NCI-H2171 (cell line): ENCODE measurements at regions not wholly inside any gene's neighbourhood (a gene's known extent, or its start where the extent isn't known, plus 50 kb on each side); places are given as distances from the start of the nearest gene placed in this dataset.

Source experiments
- DNase-seq: peaks from one replicate; lab custom pipeline; 2025; lab: John Stamatoyannopoulos, UW

DNA sequence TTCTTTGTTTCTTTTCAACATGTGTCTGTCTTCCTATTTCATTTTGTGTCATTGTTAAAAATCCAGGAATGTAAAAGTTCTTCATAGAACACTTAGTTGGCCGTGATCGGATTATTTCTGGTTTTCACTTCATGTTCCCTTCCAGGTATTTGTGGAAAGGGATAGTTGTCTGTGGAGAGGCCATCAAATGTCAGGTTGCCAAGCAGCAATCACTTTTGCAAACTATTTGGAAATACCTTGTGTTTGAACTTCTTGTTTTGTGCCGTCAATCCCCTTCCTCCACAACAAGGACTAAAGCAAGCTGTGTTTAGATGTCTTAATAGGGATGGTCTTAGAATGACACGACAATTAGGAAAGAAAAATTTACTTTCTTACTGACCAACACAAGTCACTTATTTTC, 116.9 kb upstream of the MPDZ start:
- no peak for DNase-seq

DNA sequence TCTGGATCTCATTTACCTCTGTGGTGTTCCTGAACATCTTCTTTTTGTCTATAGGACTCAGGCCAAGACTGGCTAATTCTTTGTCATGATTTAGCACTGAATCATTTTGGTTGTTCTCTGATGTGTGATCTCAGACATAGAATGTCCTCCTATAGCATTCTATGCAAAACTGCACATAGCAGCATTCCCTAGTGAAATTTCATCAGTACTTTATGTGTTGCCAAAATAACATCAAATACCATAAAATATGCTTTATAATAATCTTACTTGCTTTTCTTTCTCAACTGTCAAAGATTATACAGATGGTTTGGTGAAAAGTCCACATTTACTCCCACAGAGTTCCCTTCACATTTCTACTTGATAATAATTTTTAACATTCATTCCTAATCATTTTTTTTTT, 115.7 kb upstream of the MPDZ start:
- no peak for DNase-seq

DNA sequence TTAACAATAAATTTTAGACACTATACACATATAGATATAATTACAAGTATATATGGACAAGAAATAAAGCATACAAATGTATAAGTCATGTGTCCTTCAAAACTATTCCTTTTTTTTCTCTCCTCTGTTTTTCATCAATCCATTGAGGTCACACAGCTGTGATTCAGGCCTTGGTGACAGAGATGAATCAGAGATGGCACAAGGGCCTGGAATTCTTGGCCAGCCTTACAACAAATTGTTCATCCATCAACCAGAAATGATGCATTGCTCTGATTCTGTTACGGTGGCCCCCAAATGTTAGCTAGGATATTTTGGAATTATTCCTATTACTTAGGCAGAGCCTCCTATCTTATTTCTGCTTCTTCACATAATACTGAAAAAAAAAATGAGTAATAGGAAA, 108.7 kb upstream of the MPDZ start:
- DNase-seq: no peak

DNA sequence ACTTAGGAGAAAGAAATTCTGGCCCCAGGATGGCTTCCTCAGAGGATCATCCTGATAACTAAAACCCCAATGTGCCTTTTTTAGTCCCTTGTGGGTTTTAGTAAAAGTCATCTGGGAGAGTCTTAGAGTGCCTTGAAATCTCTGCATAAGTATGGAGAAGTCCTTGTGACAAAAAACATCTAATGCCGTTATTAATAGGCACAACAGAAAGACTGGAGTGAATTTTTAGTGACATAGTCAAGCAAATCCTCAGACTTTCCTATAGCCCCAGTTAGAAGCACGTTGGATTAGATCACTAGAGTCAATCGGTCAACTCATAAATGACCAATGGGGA, 108.2 kb upstream of the MPDZ start:
- no peak for DNase-seq

GRCh38 chr9:13386935-13387733, 107.6 kb upstream of the MPDZ start:
- DNase-seq: no peak

GRCh38 chr9:13386316-13386715, 106.8 kb upstream of the MPDZ start:
- no peak for DNase-seq

- no peak for DNase-seq
These were observed 104.4 kb upstream of the MPDZ start for GRCh38 chr9:13383855-13384254.

DNA sequence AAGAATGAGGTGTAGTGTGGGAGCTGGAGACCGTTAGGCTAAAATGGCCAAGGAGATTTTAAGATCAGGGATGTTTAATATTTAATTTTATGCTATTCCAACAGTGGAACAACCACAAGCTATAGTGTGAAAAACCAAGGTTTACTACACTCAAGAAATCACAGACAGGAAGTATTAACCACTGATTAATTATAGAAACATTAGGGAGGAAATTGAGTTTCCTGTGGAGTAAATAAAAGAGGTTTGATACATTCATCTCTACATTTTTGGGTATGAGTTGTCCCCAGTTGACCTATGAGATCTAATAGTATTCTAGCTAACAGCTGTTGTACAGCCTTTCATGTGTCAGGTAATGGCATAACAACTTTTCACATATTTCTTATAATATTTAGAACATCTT, 103.7 kb upstream of the MPDZ start:
- DNase-seq: no peak

GRCh38 chr9:13382595-13382994, 103.1 kb upstream of the MPDZ start:
- no peak for DNase-seq

- no peak for DNase-seq
These were observed 101.4 kb upstream of the MPDZ start for GRCh38 chr9:13380903-13381302.

DNA sequence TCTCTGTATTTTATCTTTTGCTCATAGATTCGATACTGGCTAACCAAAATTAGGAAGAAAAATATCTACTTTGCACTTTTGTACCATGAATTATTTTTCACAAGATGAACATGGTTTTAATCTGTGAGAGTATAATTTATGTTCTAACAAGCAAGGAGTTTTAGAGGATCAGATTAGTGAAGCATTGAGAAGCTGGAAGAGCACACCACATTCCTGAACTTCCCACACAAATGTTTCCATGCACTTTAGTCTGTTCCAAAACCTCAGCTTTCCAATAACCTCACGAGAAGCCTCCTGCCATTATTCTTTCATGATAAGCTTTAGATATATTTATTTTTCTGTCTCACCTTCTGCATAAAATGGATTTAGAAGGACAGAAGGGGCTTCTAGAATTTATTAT, 98.7 kb upstream of the MPDZ start:
- DNase-seq: no peak

GRCh38 chr9:13377171-13377925, 97.9 kb upstream of the MPDZ start:
- no peak for DNase-seq

- DNase-seq: no peak
These were observed 93.0 kb upstream of the MPDZ start for GRCh38 chr9:13372510-13372909.

- no peak for DNase-seq
These were observed 89.9 kb upstream of the MPDZ start for GRCh38 chr9:13369431-13369830.

GRCh38 chr9:13367784-13368183, 88.3 kb upstream of the MPDZ start:
- DNase-seq: no peak

GRCh38 chr9:13364271-13365000, 84.9 kb upstream of the MPDZ start:
- no peak for DNase-seq

DNA sequence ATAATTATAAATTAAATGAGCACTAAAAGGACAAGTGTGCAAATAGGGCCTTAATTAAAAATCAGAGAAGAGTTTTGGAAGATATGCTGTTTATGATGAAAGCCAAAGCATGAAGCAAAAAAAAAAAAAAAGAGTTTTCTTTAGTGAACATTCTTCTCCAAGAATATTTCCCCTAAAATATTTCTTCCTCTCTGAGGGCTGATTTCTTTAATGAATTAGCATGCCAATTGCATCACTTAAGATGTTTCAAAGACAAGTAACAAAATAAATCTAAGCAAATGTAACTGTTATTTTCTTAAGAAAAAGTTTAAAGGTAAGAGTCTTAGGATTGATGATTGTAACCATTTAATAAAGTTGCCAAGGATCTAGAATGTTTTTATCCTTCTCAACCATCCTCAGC, 81.6 kb upstream of the MPDZ start:
- DNase-seq: no peak

- no peak for DNase-seq
These were observed 80.7 kb upstream of the MPDZ start for GRCh38 chr9:13360188-13360587.

DNA sequence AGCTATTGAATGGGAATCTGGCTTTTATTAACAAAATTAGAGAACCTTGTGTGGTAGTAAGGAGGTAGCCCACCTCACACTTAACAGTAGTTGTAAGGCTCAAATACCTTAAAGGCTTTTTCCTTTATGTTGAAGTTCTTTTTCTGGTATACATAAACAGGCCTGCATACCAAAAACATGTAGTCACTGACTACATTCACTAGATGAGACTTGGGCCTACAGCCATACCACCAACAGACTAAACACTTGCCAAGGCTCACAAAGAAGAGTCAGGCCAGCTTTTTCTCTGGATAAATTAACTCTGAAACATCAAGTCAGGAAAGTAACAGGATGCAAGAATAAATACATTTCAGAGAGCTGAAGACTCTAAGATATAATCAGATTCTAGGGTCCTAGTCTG, 78.6 kb upstream of the MPDZ start:
- DNase-seq: no peak

GRCh38 chr9:13354733-13355132, 75.2 kb upstream of the MPDZ start:
- no peak for DNase-seq

GRCh38 chr9:13352451-13352979, 73.0 kb upstream of the MPDZ start:
- no peak for DNase-seq

GRCh38 chr9:13351778-13352386, 72.4 kb upstream of the MPDZ start:
- DNase-seq: peak; percentile 13
